Parathyroid adenoma (tissue), 2 donors: ENCODE measurements at regions not wholly inside any gene's neighbourhood (a gene's known extent, or its start where the extent isn't known, plus 50 kb on each side); places are given as distances from the start of the nearest gene placed in this dataset.

Experiments used
- H2AFZ ChIP-seq: fragments of 300-600 bp; sonication (generic); one replicate; pipeline ENCODE4 v1.7.0; 2017; ENCODE audit warnings: antibody characterized with exemption, mild to moderate bottlenecking
- H3K27ac ChIP-seq: fragments of 300-600 bp; sonication (generic); one replicate; pipeline ENCODE4 v1.7.0; 2017
- H3K27me3 ChIP-seq: fragments of 300-600 bp; sonication (generic); one replicate; pipeline ENCODE4 v1.7.0; 2017; ENCODE audit warnings: low read length; ENCODE audit not compliant: control insufficient read depth, insufficient read depth
- H3K36me3 ChIP-seq: fragments of 300-600 bp; sonication (generic); one replicate; pipeline ENCODE4 v1.7.0; 2017; ENCODE audit warnings: low read length; ENCODE audit not compliant: control insufficient read depth, insufficient read depth
- H3K4me1 ChIP-seq: fragments of 300-600 bp; sonication (generic); one replicate; pipeline ENCODE4 v1.7.0; 2017; ENCODE audit warnings: control low read depth
- H3K4me2 ChIP-seq: fragments of 300-600 bp; sonication (generic); one replicate; pipeline ENCODE4 v1.7.0; 2017; ENCODE audit warnings: low read length
- H3K4me3 ChIP-seq: fragments of 300-600 bp; sonication (generic); one replicate; pipeline ENCODE4 v1.7.0; 2017; ENCODE audit warnings: low read depth, low read length
- H3K79me2 ChIP-seq: fragments of 300-600 bp; sonication (generic); one replicate; pipeline ENCODE4 v1.7.0; 2017; ENCODE audit warnings: control low read depth
- H3K9ac ChIP-seq: fragments of 300-600 bp; sonication (generic); one replicate; pipeline ENCODE4 v1.7.0; 2017; ENCODE audit warnings: mild to moderate bottlenecking
- H3K9me3 ChIP-seq: fragments of 300-600 bp; sonication (generic); one replicate; pipeline ENCODE4 v1.7.0; 2017; ENCODE audit warnings: low read length; ENCODE audit not compliant: control insufficient read depth
- CTCF ChIP-seq: fragments of 300-600 bp; sonication (generic); IDR thresholded peaks from one replicate; pipeline ENCODE4 v1.7.0; 2017; ENCODE audit warnings: antibody characterized with exemption, mild to moderate bottlenecking
- donor health status: primary hyperparathyroidism.

GRCh38 chr3:63094642-63095408 lies 183.3 kb upstream of the SYNPR start:
- no peaks in the 10 kb centered on the region for H3K79me2 ChIP-seq
- H3K27me3 ChIP-seq: no peaks in the 10 kb centered on the region
- TF ChIP-seq CTCF: no peak
- no peak overlapping the region for H2AFZ ChIP-seq
- H3K9me3 ChIP-seq: no peaks in the 10 kb centered on the region
- no peak overlapping the region for H3K4me3 ChIP-seq
- H3K9ac ChIP-seq: no peak overlapping the region
- H3K27ac ChIP-seq: no peak overlapping the region
- no peaks in the 10 kb centered on the region for H3K4me1 ChIP-seq
- no peaks in the 10 kb centered on the region for H3K36me3 ChIP-seq
- no peak overlapping the region for H3K4me2 ChIP-seq

- Histone ChIP-seq H3K4me2 (no peak overlapping the region), H3K9me3 (no peaks in the 10 kb centered on the region), H2AFZ (no peak overlapping the region), H3K27ac (no peak overlapping the region), H3K4me1 (no peaks in the 10 kb centered on the region), H3K4me3 (no peak overlapping the region), H3K79me2 (no peaks in the 10 kb centered on the region), H3K36me3 (no peaks in the 10 kb centered on the region), H3K9ac (no peak overlapping the region), H3K27me3 (no peaks in the 10 kb centered on the region)
- TF ChIP-seq CTCF: no peak
These were observed 181.7 kb upstream of the SYNPR start for GRCh38 chr3:63096248-63097058.

GRCh38 chr3:63097396-63097795 lies 180.7 kb upstream of the SYNPR start:
- TF ChIP-seq CTCF: no peak
- Histone ChIP-seq H3K9ac (no peak overlapping the region), H3K79me2 (no peaks in the 10 kb centered on the region), H3K4me1 (no peaks in the 10 kb centered on the region), H3K9me3 (no peaks in the 10 kb centered on the region), H3K27me3 (no peaks in the 10 kb centered on the region), H3K36me3 (no peaks in the 10 kb centered on the region), H2AFZ (no peak overlapping the region), H3K4me3 (no peak overlapping the region), H3K27ac (no peak overlapping the region), H3K4me2 (no peak overlapping the region)

GRCh38 chr3:63116922-63117321 lies 161.2 kb upstream of the SYNPR start:
- no peak overlapping the region for H3K4me3 ChIP-seq
- H3K9ac ChIP-seq: no peak overlapping the region
- no peaks in the 10 kb centered on the region for H3K9me3 ChIP-seq
- H2AFZ ChIP-seq: no peak overlapping the region
- no peak for TF ChIP-seq CTCF
- H3K36me3 ChIP-seq: no peaks in the 10 kb centered on the region
- H3K4me2 ChIP-seq: no peak overlapping the region
- no peak overlapping the region for H3K27ac ChIP-seq
- H3K27me3 ChIP-seq: no peaks in the 10 kb centered on the region
- no peaks in the 10 kb centered on the region for H3K79me2 ChIP-seq
- H3K4me1 ChIP-seq: no peaks in the 10 kb centered on the region
